Hepatocyte (in vitro differentiated cells): ENCODE measurements at regions not wholly inside any gene's neighbourhood (a gene's known extent, or its start where the extent isn't known, plus 50 kb on each side); places are given as distances from the start of the nearest gene placed in this dataset.

ENCODE experiments used
- DNase-seq: peaks from one replicate; pipeline ENCODE4 v3.0.0-alpha.2; 2016; ENCODE audit warnings: low spot score
- H2AFZ ChIP-seq: fragments of 200-600 bp; sonication (generic); 2 replicates; pipeline ENCODE4 v1.6.0; 2016; ENCODE audit warnings: antibody characterized with exemption, mild to moderate bottlenecking
- H3K27ac ChIP-seq: fragments of 200-600 bp; sonication (generic); 2 replicates; pipeline ENCODE4 v1.5.1; 2016; ENCODE audit warnings: mild to moderate bottlenecking
- H3K27me3 ChIP-seq: fragments of 200-600 bp; sonication (generic); 2 replicates; pipeline ENCODE4 v1.6.1; 2016
- H3K36me3 ChIP-seq: fragments of 200-600 bp; sonication (generic); replicated peaks from 2 replicates; pipeline ENCODE4 v1.5.1; 2016; ENCODE audit warnings: low read depth; ENCODE audit not compliant: insufficient read depth
- H3K4me1 ChIP-seq: fragments of 200-600 bp; sonication (generic); 2 replicates; pipeline ENCODE4 v1.5.1; 2016; ENCODE audit warnings: mild to moderate bottlenecking, moderate library complexity; ENCODE audit not compliant: insufficient read depth
- H3K4me2 ChIP-seq: fragments of 200-600 bp; sonication (generic); 2 replicates; pipeline ENCODE4 v1.6.0; 2016
- H3K4me3 ChIP-seq: fragments of 200-600 bp; sonication (generic); 2 replicates; pipeline ENCODE4 v1.5.1; 2016; ENCODE audit warnings: mild to moderate bottlenecking
- H3K79me2 ChIP-seq: fragments of 200-600 bp; sonication (generic); 2 replicates; pipeline ENCODE4 v1.6.0; 2017; ENCODE audit warnings: mild to moderate bottlenecking
- H3K9me2 ChIP-seq: fragments of 200-600 bp; sonication (generic); replicated peaks from 2 replicates; pipeline ENCODE4 v1.6.0; 2017; ENCODE audit warnings: mild to moderate bottlenecking; ENCODE audit not compliant: insufficient read depth
- H3K9me3 ChIP-seq: fragments of 200-600 bp; sonication (generic); 2 replicates; pipeline ENCODE4 v1.5.1; 2016; ENCODE audit warnings: low read depth, mild to moderate bottlenecking
- H4K20me1 ChIP-seq: fragments of 200-600 bp; sonication (generic); 2 replicates; pipeline ENCODE4 v1.6.0; 2016; ENCODE audit warnings: mild to moderate bottlenecking; ENCODE audit not compliant: insufficient read depth, poor library complexity, severe bottlenecking
- CTCF ChIP-seq: fragments of 200-600 bp; sonication (generic); IDR thresholded peaks from 2 replicates; pipeline ENCODE4 v1.5.1; 2016; ENCODE audit warnings: antibody characterized with exemption, mild to moderate bottlenecking; ENCODE audit not compliant: poor library complexity
- EZH2 ChIP-seq: fragments of 200-600 bp; sonication (generic); IDR thresholded peaks from 2 replicates; pipeline ENCODE4 v1.6.1; 2016; ENCODE audit warnings: antibody characterized with exemption, mild to moderate bottlenecking, borderline replicate concordance
- EZH2phosphoT487 ChIP-seq: fragments of 200-600 bp; sonication (generic); IDR thresholded peaks from one replicate; pipeline ENCODE4 v1.6.1; 2018; ENCODE audit warnings: antibody characterized with exemption, mild to moderate bottlenecking, low read depth, moderate library complexity; ENCODE audit not compliant: unreplicated experiment, severe bottlenecking
- WGBS: methylation state at CpG from one replicate; pipeline ENCODE4 v1.1.6; 2016; ENCODE audit warnings: low lambda C conversion rate; ENCODE audit errors: missing lambda C conversion rate; 5-methylcytosine and 5-hydroxymethylcytosine counted together

- no peaks in the 10 kb centered on the region for H3K9me3 ChIP-seq
- H2AFZ ChIP-seq: no peak overlapping the region
- H4K20me1 ChIP-seq: no peaks in the 10 kb centered on the region
- DNase-seq: no peak
- no peak overlapping the region for H3K27ac ChIP-seq
- H3K27me3 ChIP-seq: no peaks in the 10 kb centered on the region
- no peaks in the 10 kb centered on the region for H3K79me2 ChIP-seq
- WGBS: 89% methylated on average over 7 of the region's 7 CpGs
- no peaks in the 10 kb centered on the region for H3K36me3 ChIP-seq
- H3K4me3 ChIP-seq: no peak overlapping the region
- H3K9me2 ChIP-seq: no peaks in the 10 kb centered on the region
- no peak for TF ChIP-seq EZH2
- no peak for TF ChIP-seq EZH2phosphoT487
- no peak for TF ChIP-seq CTCF
- no peaks in the 10 kb centered on the region for H3K4me1 ChIP-seq
- no peak overlapping the region for H3K4me2 ChIP-seq
These were observed 77.7 kb downstream of the HAPSTR1 start for GRCh38 chr16:9169094-9169493.

DNA sequence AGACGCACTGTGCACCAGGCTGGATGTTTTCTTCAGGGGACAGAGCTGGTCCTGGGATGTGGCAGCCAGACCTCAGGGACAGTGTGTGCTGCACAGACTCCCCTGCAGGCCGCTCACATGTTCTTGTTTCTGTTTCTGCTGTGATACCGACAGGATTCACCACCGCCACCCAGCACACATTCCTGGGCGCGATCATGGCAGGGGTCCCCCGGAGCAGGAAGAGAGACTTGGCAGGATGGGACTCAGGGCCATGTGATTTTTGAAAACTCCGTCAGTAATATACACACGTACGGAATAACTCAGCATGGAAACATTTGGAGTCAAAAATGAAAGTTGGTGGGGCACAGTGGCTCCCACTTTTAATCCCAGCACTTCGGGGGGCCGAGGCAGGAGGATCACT is 79.0 kb downstream of the HAPSTR1 start:
- no peak for TF ChIP-seq CTCF
- no peak for TF ChIP-seq EZH2phosphoT487
- TF ChIP-seq EZH2: no peak
- H3K9me2 ChIP-seq: no peaks in the 10 kb centered on the region
- no peaks in the 10 kb centered on the region for H3K4me1 ChIP-seq
- H3K27me3 ChIP-seq: no peaks in the 10 kb centered on the region
- no peaks in the 10 kb centered on the region for H3K79me2 ChIP-seq
- H3K27ac ChIP-seq: no peak overlapping the region
- H3K4me2 ChIP-seq: no peak overlapping the region
- DNase-seq: no peak
- H3K4me3 ChIP-seq: no peak overlapping the region
- 94% methylated on average over 12 of the region's 12 CpGs for WGBS
- H3K9me3 ChIP-seq: no peaks in the 10 kb centered on the region
- no peaks in the 10 kb centered on the region for H3K36me3 ChIP-seq
- no peak overlapping the region for H2AFZ ChIP-seq
- no peaks in the 10 kb centered on the region for H4K20me1 ChIP-seq

GRCh38 chr16:9176547-9177418 is 85.3 kb downstream of the HAPSTR1 start:
- WGBS: 74% methylated on average over 9 of the region's 9 CpGs
- H3K79me2 ChIP-seq: no peaks in the 10 kb centered on the region
- H3K27me3 ChIP-seq: peaks cover 4% of the 10 kb centered on the region

More at GRCh38 chr16:9176547-9177418, 85.3 kb downstream of the HAPSTR1 start:
- Histone ChIP-seq H2AFZ (no peak overlapping the region), H3K4me1 (no peaks in the 10 kb centered on the region), H4K20me1 (no peaks in the 10 kb centered on the region), H3K4me3 (no peak overlapping the region), H3K9me2 (no peaks in the 10 kb centered on the region), H3K9me3 (no peaks in the 10 kb centered on the region), H3K36me3 (no peaks in the 10 kb centered on the region), H3K27ac (no peak overlapping the region), H3K4me2 (no peak overlapping the region)
- DNase-seq: no peak
- TF ChIP-seq EZH2 (no peak), CTCF (no peak), EZH2phosphoT487 (no peak)
